GM20000 (cell line): ENCODE measurements at regions not wholly inside any gene's neighbourhood (a gene's known extent, or its start where the extent isn't known, plus 50 kb on each side); places are given as distances from the start of the nearest gene placed in this dataset.

Experiments used
- DNase-seq: peaks from one replicate; pipeline ENCODE4 v3.0.0; 2012; ENCODE audit warnings: low spot score
- CTCF ChIP-seq: IDR thresholded peaks from 2 replicates; pipeline ENCODE4 v1.5.1; 2012; ENCODE audit warnings: mild to moderate bottlenecking, control low read depth; ENCODE audit errors: extremely low read depth, missing control alignments

GRCh38 chr1:30588311-30589073 lies 134.9 kb downstream of the MATN1 start:
- TF ChIP-seq CTCF: no peak
- DNase-seq: no peak

- TF ChIP-seq CTCF: no peak
- DNase-seq: no peak
These were observed 136.7 kb downstream of the MATN1 start for GRCh38 chr1:30586671-30587070.

DNA sequence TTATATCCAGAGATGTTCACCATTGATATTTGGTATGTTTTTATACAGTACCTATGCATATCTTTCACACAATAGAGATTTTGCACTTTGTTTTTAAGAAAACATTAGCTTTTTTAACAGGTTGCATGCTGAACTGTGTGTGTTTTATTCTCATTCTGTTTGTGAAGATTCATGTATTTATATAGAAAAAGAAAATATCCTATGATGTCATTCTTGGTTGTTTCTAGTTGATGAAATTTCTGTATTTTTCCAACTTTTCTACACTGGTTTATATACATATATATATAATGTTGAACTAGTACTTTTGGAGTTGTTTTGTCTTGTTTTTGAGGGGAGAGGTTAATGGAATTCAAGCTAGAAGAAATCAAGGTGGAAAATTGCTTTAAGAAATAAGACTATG lies 143.8 kb downstream of the MATN1 start:
- no peak for DNase-seq
- TF ChIP-seq CTCF: no peak

DNA sequence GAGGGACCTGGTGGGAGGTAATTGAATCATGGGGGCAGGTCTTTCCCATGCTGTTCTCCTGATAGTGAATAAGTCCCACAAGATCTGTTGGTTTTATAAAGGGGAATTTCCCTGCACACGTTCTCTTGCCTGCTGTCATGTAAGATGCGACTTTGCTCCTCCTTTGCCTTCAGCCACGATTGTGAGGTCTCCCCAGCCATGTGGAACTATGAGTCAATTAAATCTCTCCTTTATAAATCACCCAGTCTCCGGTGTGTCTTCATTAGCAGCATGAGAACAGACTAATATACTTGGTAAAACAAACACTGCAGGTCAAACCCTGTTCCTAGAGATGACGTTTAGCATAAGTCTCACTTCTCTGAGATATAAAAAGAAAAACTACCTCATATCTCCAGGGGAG lies 148.3 kb downstream of the MATN1 start:
- DNase-seq: no peak
- TF ChIP-seq CTCF: no peak

DNA sequence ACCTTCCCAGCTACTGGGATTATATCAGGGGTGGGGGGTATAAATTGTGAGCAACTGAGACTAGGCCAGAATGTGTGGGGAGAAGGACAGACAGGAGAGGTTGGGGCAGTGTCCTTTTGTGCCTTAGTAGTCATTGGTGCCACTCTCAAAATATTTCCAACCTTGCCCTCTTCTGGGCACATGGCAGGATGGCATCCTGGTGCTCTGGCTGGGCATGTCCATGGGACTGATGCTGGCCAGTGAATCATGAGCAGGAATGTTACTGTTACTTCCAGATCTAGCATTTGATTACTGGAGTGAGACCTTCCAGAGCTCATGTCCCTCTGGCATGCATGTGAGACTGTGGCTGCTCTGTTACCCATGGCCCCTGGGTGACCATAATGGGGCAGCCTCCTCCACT lies 151.2 kb downstream of the MATN1 start:
- DNase-seq: no peak
- TF ChIP-seq CTCF: no peak

- no peak for TF ChIP-seq CTCF
- DNase-seq: no peak
These were observed 152.0 kb downstream of the MATN1 start for GRCh38 chr1:30571380-30571779.

- TF ChIP-seq CTCF: no peak
- DNase-seq: no peak
These were observed 154.0 kb downstream of the MATN1 start for GRCh38 chr1:30569384-30569783.
